ENCODE measurements at regions not wholly inside any gene's neighbourhood (a gene's known extent, or its start where the extent isn't known, plus 50 kb on each side); places are given as distances from the start of the nearest gene placed in this dataset.

GRCh38 chr3:101149251-101149650, 156.0 kb upstream of the ABI3BP start:
- intact Hi-C loops (cut with DNase I, micrococcal nuclease) = no loop called here
- Histone ChIP-seq H3K4me3 (no peak overlapping the region), H3K36me3 (ENCODE audit: low read depth) (no peaks in the 10 kb centered on the region), H3K9me3 (no peaks in the 10 kb centered on the region), H3K4me1 (ENCODE audit: low read depth) (no peaks in the 10 kb centered on the region)
- no peak for TF ChIP-seq CTCF (IDR thresholded peaks at IDR 0.05)
- ATAC-seq = no peak
- DNase-seq = no peak

- no peaks in the 10 kb centered on the region for H3K9me3 ChIP-seq
- no peak overlapping the region for H3K4me3 ChIP-seq
- H3K36me3 ChIP-seq (ENCODE audit: low read depth) = no peaks in the 10 kb centered on the region
- intact Hi-C loops (cut with DNase I, micrococcal nuclease) = no loop called here
- TF ChIP-seq CTCF (IDR thresholded peaks at IDR 0.05) = no peak
- no peaks in the 10 kb centered on the region for H3K4me1 ChIP-seq (ENCODE audit: low read depth)
- ATAC-seq (no peak), DNase-seq (no peak)
These were observed 154.8 kb upstream of the ABI3BP start for GRCh38 chr3:101148001-101148400.

DNA sequence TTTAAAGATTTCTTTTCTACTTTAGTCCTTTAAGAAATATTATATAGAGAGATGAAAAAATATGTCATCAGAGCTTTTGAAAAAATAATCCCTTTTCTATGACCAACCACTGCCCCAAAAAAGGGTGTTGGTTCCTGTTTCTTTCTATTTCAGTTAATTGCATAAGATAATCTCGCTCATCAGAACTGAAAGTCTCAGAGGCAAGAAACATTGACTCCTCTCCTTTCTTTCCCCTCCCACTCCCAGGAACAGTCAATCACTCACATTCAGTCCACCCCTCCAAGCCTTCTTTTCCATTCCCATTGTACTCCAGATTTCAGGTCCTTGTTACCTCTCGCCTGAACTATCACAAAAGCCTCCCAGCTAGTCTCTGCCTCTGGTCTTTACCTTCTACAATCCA, 153.7 kb upstream of the ABI3BP start:
- DNase-seq = no peak
- no peak for ATAC-seq
- Histone ChIP-seq H3K4me3 (no peak overlapping the region), H3K36me3 (ENCODE audit: low read depth) (no peaks in the 10 kb centered on the region), H3K9me3 (no peaks in the 10 kb centered on the region), H3K4me1 (ENCODE audit: low read depth) (no peaks in the 10 kb centered on the region)
- intact Hi-C loops (cut with DNase I, micrococcal nuclease) = no loop called here
- no peak for TF ChIP-seq CTCF (IDR thresholded peaks at IDR 0.05)

- H3K4me3 ChIP-seq = no peak overlapping the region
- H3K36me3 ChIP-seq (ENCODE audit: low read depth) = no peaks in the 10 kb centered on the region
- no peak for TF ChIP-seq CTCF (IDR thresholded peaks at IDR 0.05)
- H3K9me3 ChIP-seq = no peaks in the 10 kb centered on the region
- DNase-seq (no peak), ATAC-seq (no peak)
- intact Hi-C loops (cut with DNase I, micrococcal nuclease) = no loop called here
- no peaks in the 10 kb centered on the region for H3K4me1 ChIP-seq (ENCODE audit: low read depth)
These were observed 150.9 kb upstream of the ABI3BP start for GRCh38 chr3:101144105-101144504.

DNA sequence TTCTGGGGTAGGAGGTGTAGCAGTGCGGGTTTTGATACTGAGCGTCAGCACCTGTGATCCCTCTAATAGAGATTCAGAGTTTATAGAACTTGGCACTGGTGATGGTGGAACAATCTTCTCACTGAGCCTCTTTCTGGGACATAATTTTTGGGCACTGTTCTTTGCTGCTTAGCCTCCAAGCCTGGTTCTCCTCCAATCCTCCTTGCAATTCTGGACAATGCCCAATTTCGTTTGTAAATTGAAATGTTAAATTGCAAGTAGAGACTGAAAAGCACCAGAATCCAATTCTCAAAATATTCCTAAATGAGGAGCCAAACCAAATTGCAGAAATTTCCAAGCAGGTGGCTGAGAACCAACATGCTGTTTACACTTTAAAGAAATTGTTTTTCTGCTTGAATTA, 149.8 kb upstream of the ABI3BP start:
- intact Hi-C loops (cut with DNase I, micrococcal nuclease) = no loop called here
- no peak for TF ChIP-seq CTCF (IDR thresholded peaks at IDR 0.05)
- DNase-seq (no peak), ATAC-seq (no peak)
- Histone ChIP-seq H3K36me3 (ENCODE audit: low read depth) (no peaks in the 10 kb centered on the region), H3K4me1 (ENCODE audit: low read depth) (no peaks in the 10 kb centered on the region), H3K9me3 (no peaks in the 10 kb centered on the region), H3K4me3 (no peak overlapping the region)

DNA sequence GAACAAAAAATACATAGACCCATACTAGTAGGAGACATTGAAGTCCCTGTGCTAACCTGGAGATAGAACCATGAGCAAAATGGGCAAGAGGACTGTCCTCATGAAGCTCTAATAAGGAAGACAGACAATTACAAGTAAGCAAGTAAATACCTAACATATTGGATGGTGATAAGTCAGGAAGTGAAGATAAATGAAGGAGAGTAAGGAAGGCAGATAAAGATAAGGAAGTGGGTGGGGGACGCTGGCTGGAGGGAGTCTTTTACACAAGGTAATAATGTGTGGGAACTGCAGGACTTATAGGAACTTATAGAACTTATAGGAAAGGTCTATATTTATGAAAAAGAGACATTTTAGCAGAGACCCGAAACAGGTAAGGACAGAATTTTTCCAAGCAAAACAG, 148.9 kb upstream of the ABI3BP start:
- ATAC-seq = no peak
- DNase-seq = no peak
- no peak for TF ChIP-seq CTCF (IDR thresholded peaks at IDR 0.05)
- intact Hi-C loops (cut with DNase I, micrococcal nuclease) = no loop called here
- no peaks in the 10 kb centered on the region for H3K4me1 ChIP-seq (ENCODE audit: low read depth)
- no peaks in the 10 kb centered on the region for H3K36me3 ChIP-seq (ENCODE audit: low read depth)
- H3K4me3 ChIP-seq = no peak overlapping the region
- H3K9me3 ChIP-seq = no peaks in the 10 kb centered on the region

Data from mucosa of descending colon (tissue), 3 donors.